Endodermal cell (in vitro differentiated cells): ENCODE measurements at regions not wholly inside any gene's neighbourhood (a gene's known extent, or its start where the extent isn't known, plus 50 kb on each side); places are given as distances from the start of the nearest gene placed in this dataset.

Experiments
- DNase-seq: peaks from one replicate; pipeline ENCODE4 v3.0.0-alpha.2; 2017
- H3K27ac ChIP-seq: 2 replicates; pipeline ENCODE4 v1.5.1; 2013; ENCODE audit warnings: mild to moderate bottlenecking, low read depth, low read length, moderate library complexity
- H3K27me3 ChIP-seq: 2 replicates; pipeline ENCODE4 v1.6.1; 2013; ENCODE audit warnings: mild to moderate bottlenecking, low read length, moderate library complexity; ENCODE audit not compliant: insufficient read depth, control insufficient read depth, poor library complexity, severe bottlenecking
- H3K36me3 ChIP-seq: 2 replicates; pipeline ENCODE4 v1.7.0; 2013; ENCODE audit warnings: mild to moderate bottlenecking, low read length, moderate library complexity; ENCODE audit not compliant: control insufficient read depth, insufficient read depth
- H3K4me1 ChIP-seq: one replicate; pipeline ENCODE4 v1.7.0; 2013; ENCODE audit warnings: low read length; ENCODE audit not compliant: control insufficient read depth, insufficient read depth
- H3K4me3 ChIP-seq: 2 replicates; pipeline ENCODE4 v1.5.1; 2013; ENCODE audit warnings: mild to moderate bottlenecking, low read length, moderate library complexity
- H3K9ac ChIP-seq: 2 replicates; pipeline ENCODE4 v1.6.1; 2013; ENCODE audit warnings: mild to moderate bottlenecking, low read length, moderate library complexity; ENCODE audit not compliant: poor library complexity, severe bottlenecking; ENCODE audit errors: extremely low read depth
- H3K9me3 ChIP-seq: 2 replicates; pipeline ENCODE4 v1.6.1; 2013; ENCODE audit warnings: mild to moderate bottlenecking, low read length, moderate library complexity; ENCODE audit not compliant: control insufficient read depth
- H3K27ac Mint-ChIP-seq: 2 replicates; pipeline ENCODE4 v1.8.0; 2020; ENCODE audit warnings: mixed read lengths
- H3K27me3 Mint-ChIP-seq: 2 replicates; pipeline ENCODE4 v1.8.0; 2021; ENCODE audit warnings: mild to moderate bottlenecking, mixed read lengths; ENCODE audit not compliant: insufficient read depth
- H3K36me3 Mint-ChIP-seq: 2 replicates; pipeline ENCODE4 v1.8.0; 2020; ENCODE audit warnings: low read depth, mixed read lengths
- H3K4me1 Mint-ChIP-seq: 2 replicates; pipeline ENCODE4 v1.8.0; 2020; ENCODE audit warnings: mixed read lengths
- H3K4me3 Mint-ChIP-seq: 2 replicates; pipeline ENCODE4 v1.8.0; 2020; ENCODE audit warnings: mild to moderate bottlenecking, moderate library complexity, mixed read lengths
- H3K9me3 Mint-ChIP-seq: 2 replicates; pipeline ENCODE4 v1.8.0; 2020; ENCODE audit warnings: mild to moderate bottlenecking, mixed read lengths
- CTCF ChIP-seq: fragments of 200-600 bp; sonication (generic); conservative IDR thresholded peaks from 2 replicates; pipeline ENCODE4 v1.5.0; 2021; ENCODE audit warnings: antibody characterized with exemption, mild to moderate bottlenecking
- WGBS, 2 experiments: methylation state at CpG; one replicate each; pipeline versions ENCODE4 v1.1.5 to v1.1.7; 2013; ENCODE audit warnings: missing lambda C conversion rate in 2 of 2, mixed read lengths in 1 of 2; ENCODE audit not compliant: insufficient coverage in 1 of 2, insufficient read length in 1 of 2; 5-methylcytosine and 5-hydroxymethylcytosine counted together

DNA sequence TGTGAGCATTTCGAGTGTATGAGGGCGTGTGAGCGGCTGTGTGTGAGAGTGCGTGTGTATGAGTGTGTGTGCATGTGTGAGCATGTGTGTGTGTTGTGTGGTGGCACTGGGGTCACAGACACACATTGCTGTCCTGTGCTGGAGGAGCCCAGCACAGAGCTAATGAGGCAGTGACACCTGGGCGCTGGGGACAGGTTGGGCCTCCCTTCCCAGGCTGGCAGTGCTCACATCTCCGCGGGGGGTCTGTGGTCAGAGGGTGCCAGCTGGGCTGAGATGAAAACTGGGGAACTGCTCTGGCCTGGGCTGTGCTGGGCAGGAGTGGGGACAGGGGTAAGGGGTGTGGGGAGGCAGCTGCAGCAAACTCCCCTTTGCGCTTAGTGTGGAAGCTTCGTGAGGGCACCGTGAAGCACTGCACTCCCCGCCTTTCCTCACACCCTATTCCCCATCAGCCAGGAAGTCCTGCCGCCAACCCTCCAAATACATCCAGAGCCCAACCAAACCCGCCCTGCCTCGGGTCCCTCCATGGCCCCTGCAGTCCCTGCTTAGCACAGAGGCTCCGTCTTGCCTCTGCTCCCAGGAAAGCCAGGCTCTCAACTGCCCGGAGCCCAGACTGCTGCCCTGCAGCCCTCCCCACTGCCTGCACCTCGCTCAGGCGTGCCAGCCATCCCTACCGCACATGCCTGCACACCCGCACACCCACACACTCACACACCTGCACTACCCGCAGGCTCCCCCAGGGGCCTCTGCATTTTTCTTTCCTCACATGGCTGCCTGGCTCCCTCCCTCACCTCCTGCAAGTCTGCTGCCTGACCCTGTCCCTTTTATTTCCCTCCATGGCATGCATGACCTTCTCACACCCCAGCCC is 62.0 kb upstream of the THY1 start:
- H3K27ac ChIP-seq, result no peak overlapping the region
- TF ChIP-seq CTCF, result peak; percentile 69
- H3K36me3 ChIP-seq, result no peaks in the 10 kb centered on the region
- Mint-ChIP-seq H3K4me1 (peaks cover 10% of the 10 kb centered on the region), H3K27ac (no peak overlapping the region), H3K27me3 (peaks cover 33% of the 10 kb centered on the region), H3K4me3 (no peak overlapping the region), H3K36me3 (no peaks in the 10 kb centered on the region), H3K9me3 (no peaks in the 10 kb centered on the region)
- peaks cover 42% of the 10 kb centered on the region for H3K27me3 ChIP-seq
- no peaks in the 10 kb centered on the region for H3K9me3 ChIP-seq
- no peak overlapping the region for H3K9ac ChIP-seq
- DNase-seq, result peak; percentile 82
- H3K4me3 ChIP-seq, result no peak overlapping the region
- no peaks in the 10 kb centered on the region for H3K4me1 ChIP-seq
- WGBS, 2 experiments, result 84% methylated on average over 11 to 21 of the region's 21 CpGs

GRCh38 chr11:119483881-119484371 is 61.0 kb upstream of the THY1 start:
- H3K27me3 Mint-ChIP-seq, result peaks cover 29% of the 10 kb centered on the region
- no peak overlapping the region for H3K27ac Mint-ChIP-seq
- no peak overlapping the region for H3K4me3 Mint-ChIP-seq
- Histone ChIP-seq H3K27me3 (peaks cover 32% of the 10 kb centered on the region), H3K27ac (no peak overlapping the region), H3K9me3 (no peaks in the 10 kb centered on the region), H3K36me3 (no peaks in the 10 kb centered on the region), H3K4me1 (no peaks in the 10 kb centered on the region), H3K4me3 (no peak overlapping the region), H3K9ac (no peak overlapping the region)
- no peaks in the 10 kb centered on the region for H3K36me3 Mint-ChIP-seq
- H3K4me1 Mint-ChIP-seq, result peaks cover 10% of the 10 kb centered on the region
- WGBS, 2 experiments, result 89 to 91% methylated on average over 7 to 9 of the region's 9 CpGs
- peak; percentile 44 for DNase-seq
- no peak for TF ChIP-seq CTCF
- H3K9me3 Mint-ChIP-seq, result no peaks in the 10 kb centered on the region

- Histone ChIP-seq H3K9me3 (no peaks in the 10 kb centered on the region), H3K27me3 (peaks cover 30% of the 10 kb centered on the region), H3K36me3 (no peaks in the 10 kb centered on the region), H3K4me1 (no peaks in the 10 kb centered on the region), H3K4me3 (no peak overlapping the region), H3K9ac (no peak overlapping the region), H3K27ac (no peak overlapping the region)
- Mint-ChIP-seq H3K27me3 (peaks cover 26% of the 10 kb centered on the region), H3K36me3 (no peaks in the 10 kb centered on the region), H3K27ac (no peak overlapping the region), H3K4me1 (peaks cover 10% of the 10 kb centered on the region), H3K4me3 (no peak overlapping the region), H3K9me3 (no peaks in the 10 kb centered on the region)
- no peak for TF ChIP-seq CTCF
- 88 to 97% methylated on average over 9 to 11 of the region's 11 CpGs for WGBS, 2 experiments
- DNase-seq, result peak; percentile 29
Observed at GRCh38 chr11:119483341-119483880, 60.4 kb upstream of the THY1 start.
